Chondrocyte (in vitro differentiated cells): ENCODE measurements at regions not wholly inside any gene's neighbourhood (a gene's known extent, or its start where the extent isn't known, plus 50 kb on each side); places are given as distances from the start of the nearest gene placed in this dataset.

Experiments
- DNase-seq: peaks from one replicate; pipeline ENCODE4 v3.0.0; 2021; ENCODE audit warnings: mixed read lengths, low spot score
- H3K27ac Mint-ChIP-seq: one replicate; pipeline ENCODE4 v1.8.0; 2021; ENCODE audit warnings: mild to moderate bottlenecking, moderate library complexity, mixed read lengths; ENCODE audit not compliant: unreplicated experiment
- H3K27me3 Mint-ChIP-seq: 2 replicates; pipeline ENCODE4 v1.8.0; 2021; ENCODE audit warnings: low read depth, mixed read lengths
- H3K36me3 Mint-ChIP-seq: 2 replicates; pipeline ENCODE4 v1.8.0; 2021; ENCODE audit warnings: low read depth, mixed read lengths
- H3K4me1 Mint-ChIP-seq: 2 replicates; pipeline ENCODE4 v1.8.0; 2021; ENCODE audit warnings: low read depth, mild to moderate bottlenecking, mixed read lengths
- H3K4me3 Mint-ChIP-seq: one replicate; pipeline ENCODE4 v1.8.0; 2021; ENCODE audit warnings: mild to moderate bottlenecking, moderate library complexity, mixed read lengths; ENCODE audit not compliant: unreplicated experiment
- H3K9me3 Mint-ChIP-seq: 2 replicates; pipeline ENCODE4 v1.8.0; 2021; ENCODE audit warnings: low read depth, mixed read lengths
- CTCF ChIP-seq: fragments of 200-600 bp; sonication (generic); IDR thresholded peaks from 2 replicates; pipeline ENCODE4 v1.5.0; 2021; ENCODE audit warnings: antibody characterized with exemption, mild to moderate bottlenecking, moderate library complexity

GRCh38 chr10:130885021-130885655, 426.4 kb downstream of the TCERG1L start:
- no peak for DNase-seq
- Mint-ChIP-seq H3K9me3 (peaks cover 15% of the 10 kb centered on the region), H3K4me1 (no peaks in the 10 kb centered on the region), H3K36me3 (no peaks in the 10 kb centered on the region), H3K27me3 (no peaks in the 10 kb centered on the region), H3K4me3 (no peak overlapping the region), H3K27ac (no peak overlapping the region)
- TF ChIP-seq CTCF, result no peak

- TF ChIP-seq CTCF, result no peak
- Mint-ChIP-seq H3K27me3 (no peaks in the 10 kb centered on the region), H3K9me3 (peaks cover 11% of the 10 kb centered on the region), H3K4me1 (no peaks in the 10 kb centered on the region), H3K4me3 (no peak overlapping the region), H3K27ac (no peak overlapping the region), H3K36me3 (no peaks in the 10 kb centered on the region)
- DNase-seq, result no peak
These were observed 424.4 kb downstream of the TCERG1L start for GRCh38 chr10:130887170-130887569.

- Mint-ChIP-seq H3K4me3 (no peak overlapping the region), H3K9me3 (peaks cover 16% of the 10 kb centered on the region), H3K4me1 (no peaks in the 10 kb centered on the region), H3K36me3 (no peaks in the 10 kb centered on the region), H3K27me3 (no peaks in the 10 kb centered on the region), H3K27ac (no peak overlapping the region)
- no peak for DNase-seq
- no peak for TF ChIP-seq CTCF
These were observed 423.0 kb downstream of the TCERG1L start for GRCh38 chr10:130888493-130888892.

- Mint-ChIP-seq H3K4me3 (no peak overlapping the region), H3K27ac (no peak overlapping the region), H3K27me3 (no peaks in the 10 kb centered on the region), H3K4me1 (no peaks in the 10 kb centered on the region), H3K9me3 (peaks cover 12% of the 10 kb centered on the region), H3K36me3 (no peaks in the 10 kb centered on the region)
- DNase-seq, result no peak
- no peak for TF ChIP-seq CTCF
These were observed 422.3 kb downstream of the TCERG1L start for GRCh38 chr10:130889240-130889639.

- Mint-ChIP-seq H3K36me3 (no peaks in the 10 kb centered on the region), H3K4me1 (no peaks in the 10 kb centered on the region), H3K27ac (no peak overlapping the region), H3K27me3 (no peaks in the 10 kb centered on the region), H3K4me3 (no peak overlapping the region), H3K9me3 (peaks cover 14% of the 10 kb centered on the region)
- no peak for DNase-seq
- TF ChIP-seq CTCF, result no peak
These were observed 421.7 kb downstream of the TCERG1L start for GRCh38 chr10:130889780-130890179.
